AG04449 (cell line): ENCODE measurements at regions not wholly inside any gene's neighbourhood (a gene's known extent, or its start where the extent isn't known, plus 50 kb on each side); places are given as distances from the start of the nearest gene placed in this dataset.

Experiments used
- CTCF ChIA-PET: fragments of 350-600 bp; formaldehyde crosslinking; extraction: SDS; loops from one replicate; lab custom pipeline; 2021; ENCODE audit warnings: antibody characterized with exemption; lab: Yijun Ruan, JAX
- POLR2A ChIA-PET: fragments of 400-600, 350-600 bp; formaldehyde crosslinking; extraction: SDS; loops from one replicate; lab custom pipeline; 2020; ENCODE audit warnings: antibody characterized with exemption, inconsistent platforms; lab: Yijun Ruan, JAX
- DNase-seq: peaks from one replicate; pipeline ENCODE4 v3.0.0-alpha.2; 2010; ENCODE audit warnings: low read depth, low spot score
- H3K4me3 ChIP-seq: 2 replicates; pipeline ENCODE4 v1.5.1; 2011; ENCODE audit warnings: low read depth, mild to moderate bottlenecking, control low read depth, low read length
- TF ChIP-seq, protein P1 (sequence below): IDR thresholded peaks from one replicate; pipeline ENCODE4 v1.5.1; 2011; ENCODE audit warnings: mild to moderate bottlenecking, moderate library complexity, low read length, control low read depth, inconsistent platforms; ENCODE audit not compliant: insufficient read depth; ENCODE audit errors: missing control alignments

DNA sequence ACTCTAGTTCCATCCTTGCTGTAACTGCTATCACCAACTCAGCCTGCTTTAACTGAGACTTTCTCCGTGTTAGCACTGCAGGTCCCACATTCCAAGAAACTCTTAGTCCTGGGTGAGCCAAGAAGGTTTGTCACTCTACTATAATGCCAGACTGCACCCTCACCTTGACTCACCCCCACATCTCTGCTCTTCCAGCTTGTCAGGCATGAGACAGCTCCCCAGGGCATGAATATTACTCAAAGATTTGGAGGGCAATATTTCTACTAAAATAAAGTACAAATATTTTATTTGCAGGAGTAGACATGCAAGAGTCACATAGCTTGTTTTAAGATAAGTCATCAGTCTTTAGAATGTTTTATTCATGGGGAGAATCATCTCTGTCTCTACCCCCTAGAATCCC is 110.2 kb downstream of the MATN1 start:
- TF ChIP-seq, protein P1, sequence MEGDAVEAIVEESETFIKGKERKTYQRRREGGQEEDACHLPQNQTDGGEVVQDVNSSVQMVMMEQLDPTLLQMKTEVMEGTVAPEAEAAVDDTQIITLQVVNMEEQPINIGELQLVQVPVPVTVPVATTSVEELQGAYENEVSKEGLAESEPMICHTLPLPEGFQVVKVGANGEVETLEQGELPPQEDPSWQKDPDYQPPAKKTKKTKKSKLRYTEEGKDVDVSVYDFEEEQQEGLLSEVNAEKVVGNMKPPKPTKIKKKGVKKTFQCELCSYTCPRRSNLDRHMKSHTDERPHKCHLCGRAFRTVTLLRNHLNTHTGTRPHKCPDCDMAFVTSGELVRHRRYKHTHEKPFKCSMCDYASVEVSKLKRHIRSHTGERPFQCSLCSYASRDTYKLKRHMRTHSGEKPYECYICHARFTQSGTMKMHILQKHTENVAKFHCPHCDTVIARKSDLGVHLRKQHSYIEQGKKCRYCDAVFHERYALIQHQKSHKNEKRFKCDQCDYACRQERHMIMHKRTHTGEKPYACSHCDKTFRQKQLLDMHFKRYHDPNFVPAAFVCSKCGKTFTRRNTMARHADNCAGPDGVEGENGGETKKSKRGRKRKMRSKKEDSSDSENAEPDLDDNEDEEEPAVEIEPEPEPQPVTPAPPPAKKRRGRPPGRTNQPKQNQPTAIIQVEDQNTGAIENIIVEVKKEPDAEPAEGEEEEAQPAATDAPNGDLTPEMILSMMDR, result no peak

GRCh38 chr1:30612536-30613065 is 110.8 kb downstream of the MATN1 start:
- TF ChIP-seq, protein P1, result no peak
- no peak overlapping the region for H3K4me3 ChIP-seq
- CTCF ChIA-PET, result no interaction called here
- no peak for DNase-seq
- POLR2A ChIA-PET, result no interaction called here

More for the DNA sequence above, 110.2 kb downstream of the MATN1 start:
- ChIA-PET CTCF (no interaction called here), POLR2A (no interaction called here)
- DNase-seq, result no peak
- no peak overlapping the region for H3K4me3 ChIP-seq

GRCh38 chr1:30611741-30612309 is 111.6 kb downstream of the MATN1 start:
- ChIA-PET POLR2A (no interaction called here), CTCF (no interaction called here)
- DNase-seq, result no peak
- TF ChIP-seq, protein P1, result no peak
- H3K4me3 ChIP-seq, result no peak overlapping the region

DNA sequence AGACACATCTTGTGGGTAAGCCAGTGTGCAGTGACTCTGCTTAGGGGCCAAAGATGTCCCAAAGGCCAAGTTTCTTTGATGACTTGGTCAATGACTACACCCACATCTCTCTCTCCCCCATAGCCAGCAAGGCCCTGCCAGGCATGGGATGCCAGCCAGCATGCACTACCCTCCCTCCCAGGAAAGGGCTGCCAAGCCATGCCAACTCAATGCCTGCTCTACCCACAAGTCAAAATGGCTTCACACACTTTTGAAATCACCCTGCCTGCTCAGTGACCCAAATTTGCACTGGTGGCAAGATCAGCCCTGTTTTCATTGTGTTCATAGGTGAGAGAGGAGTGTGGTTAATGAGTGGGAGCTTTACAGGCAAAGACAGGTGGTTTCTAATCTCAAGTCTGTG is 112.5 kb downstream of the MATN1 start:
- TF ChIP-seq, protein P1, result no peak
- ChIA-PET POLR2A (no interaction called here), CTCF (no interaction called here)
- no peak for DNase-seq
- H3K4me3 ChIP-seq, result no peak overlapping the region

DNA sequence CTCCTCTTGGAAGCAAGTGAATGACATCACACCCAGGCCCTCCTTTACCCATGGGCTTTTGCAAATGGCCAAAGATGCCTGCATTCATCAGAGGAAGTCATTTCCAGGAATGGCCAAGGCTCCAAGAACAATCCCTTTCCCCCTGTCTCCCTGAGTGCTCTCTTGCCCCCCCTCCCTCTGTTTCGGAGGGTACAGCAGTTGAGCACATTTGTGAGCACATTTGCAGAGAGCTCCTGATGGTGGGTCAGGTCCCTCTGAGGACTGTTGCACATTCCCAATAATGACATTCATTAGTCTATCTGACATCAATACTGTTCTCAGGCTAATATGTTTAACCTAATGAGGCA is 113.4 kb downstream of the MATN1 start:
- no peak overlapping the region for H3K4me3 ChIP-seq
- TF ChIP-seq, protein P1, result no peak
- no peak for DNase-seq
- POLR2A ChIA-PET, result no interaction called here
- CTCF ChIA-PET, result interaction anchor here (1.2 kb wide), 1 partner anchor 9 kb away, joined by 3 read pairs; no protein-coding TSS in a partner anchor

- TF ChIP-seq, protein P1, result no peak
- DNase-seq, result no peak
- ChIA-PET POLR2A (no interaction called here), CTCF (interaction anchor here (1.2 kb wide), 1 partner anchor 8 kb away, joined by 3 read pairs; no protein-coding TSS in a partner anchor)
- no peak overlapping the region for H3K4me3 ChIP-seq
These were observed 113.9 kb downstream of the MATN1 start for GRCh38 chr1:30609336-30609998.
